ENCODE measurements at regions not wholly inside any gene's neighbourhood (a gene's known extent, or its start where the extent isn't known, plus 50 kb on each side); places are given as distances from the start of the nearest gene placed in this dataset.

DNA sequence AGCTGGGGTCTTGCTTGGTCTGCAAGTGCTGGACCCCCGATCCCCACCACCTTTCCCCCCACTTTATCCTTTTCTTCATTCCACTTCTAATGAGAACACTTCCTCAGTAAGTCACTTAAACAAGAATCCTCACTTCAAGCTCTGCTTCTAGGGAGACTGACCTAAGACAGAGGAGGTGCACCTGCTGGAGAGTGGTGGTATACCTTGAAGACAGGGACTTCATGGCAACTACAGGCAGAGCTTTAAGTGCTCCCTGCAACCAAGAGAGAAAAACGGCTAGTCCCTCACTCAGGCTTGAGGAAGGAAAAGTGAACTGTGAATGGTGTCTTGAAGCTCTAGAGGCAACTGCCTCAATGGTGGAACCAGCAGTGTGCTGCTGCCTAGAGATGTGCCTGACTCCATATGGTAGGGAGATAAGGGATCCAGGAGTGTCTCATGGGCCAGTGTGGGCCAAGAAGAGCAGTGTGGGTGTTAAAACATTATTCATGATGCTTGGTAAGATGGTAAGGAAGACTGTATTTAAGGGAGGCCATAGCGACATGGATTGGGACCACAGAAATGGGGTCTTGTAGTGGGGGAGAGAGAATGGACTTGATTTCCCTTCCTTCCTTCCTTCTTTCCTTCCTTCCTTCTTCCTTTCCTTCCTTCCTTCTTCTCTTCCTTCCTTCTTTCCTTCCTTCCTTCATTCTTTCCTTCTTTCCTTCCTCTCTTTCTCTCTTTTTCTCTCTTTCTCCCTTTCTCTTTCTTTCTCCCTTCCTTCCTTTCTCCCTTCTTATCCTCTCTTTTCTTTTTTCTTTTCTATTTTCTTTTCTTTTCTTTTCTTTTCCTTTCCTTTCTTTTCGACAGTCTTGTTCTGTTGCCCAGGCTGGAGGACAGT lies 96.2 kb upstream of the NAP1L1 start:
- WGBS (ENCODE audit: low lambda C conversion rate): 4% methylated on average over 4 of the region's 4 CpGs
- ATAC-seq: peak; percentile 52; the same call in 2 of the 3 replicates
- H3K79me2 ChIP-seq (ENCODE audit: insufficient read depth, low read length): no peaks in the 10 kb centered on the region
- POLR2A ChIA-PET: no interaction called here
- no peak overlapping the region for H3K4me3 ChIP-seq (replicated peaks in 1 of 3; ENCODE audit: insufficient read depth in 1 of 3, low read depth in 2 of 3, low read length in 3 of 3)
- no peak for DNase-seq (ENCODE audit: low spot score)
- H3K9me3 ChIP-seq (ENCODE audit: low read length): no peaks in the 10 kb centered on the region
- H3K4me2 ChIP-seq (ENCODE audit: low read depth, low read length): no peak overlapping the region
- no peaks in the 10 kb centered on the region for H3K4me1 ChIP-seq (ENCODE audit: insufficient read depth, low read length)
- H3K36me3 ChIP-seq (replicated peaks in 1 of 2; ENCODE audit: control insufficient read depth in 1 of 2, insufficient read depth in 2 of 2, low read length in 2 of 2): no peaks in the 10 kb centered on the region
- no peak for FAIRE-seq
- in situ Hi-C loops (cut with HindIII; ENCODE audit: extremely low pct_ligation_motif_present, low pct_unique_long_range_greater_than_20kb): no loop called here
- no peak overlapping the region for H2AFZ ChIP-seq (ENCODE audit: low read length)
- intact Hi-C loops (cut with micrococcal nuclease; ENCODE audit: unreplicated experiment): no loop called here
- BruUV-seq (replicated peaks): no TSS peak
- no peak overlapping the region for H3K27ac ChIP-seq (ENCODE audit: extremely low read length, insufficient read depth, low read length)
- no peaks in the 10 kb centered on the region for H4K20me1 ChIP-seq (ENCODE audit: insufficient read depth, low read length)
- no peak overlapping the region for H3K9ac ChIP-seq (ENCODE audit: insufficient read depth, low read depth, low read length)
- H3K27me3 ChIP-seq (ENCODE audit: control insufficient read depth in 1 of 2, insufficient read depth in 2 of 2, low read length in 2 of 2): peaks cover 0 to 13% of the 10 kb centered on the region in 2 experiments; a peak in 2 of 5 replicates
- CTCF ChIA-PET (ENCODE audit: low intra/inter-chr PET ratio, low total read pairs): no interaction called here
- TF ChIP-seq ZNF7 (CRISPR knock-in tag; IDR thresholded peaks at IDR 0.05) (no peak), PRMT3 (CRISPR knock-in tag; IDR thresholded peaks at IDR 0.05; ENCODE audit: borderline replicate concordance, low read depth) (no peak), ZNF34 (CRISPR knock-in tag; IDR thresholded peaks at IDR 0.05; ENCODE audit: borderline replicate concordance) (no peak), ZSCAN20 (CRISPR knock-in tag; IDR thresholded peaks at IDR 0.05; ENCODE audit: borderline replicate concordance) (no peak), GLI4 (CRISPR knock-in tag; IDR thresholded peaks at IDR 0.05; ENCODE audit: borderline replicate concordance) (no peak), ZNF292 (CRISPR knock-in tag; IDR thresholded peaks at IDR 0.05; ENCODE audit: borderline replicate concordance, low read depth) (no peak), IRX3 (CRISPR knock-in tag; IDR thresholded peaks at IDR 0.05; ENCODE audit: borderline replicate concordance, low read depth) (no peak), ZNF839 (CRISPR knock-in tag; IDR thresholded peaks at IDR 0.05; ENCODE audit: borderline replicate concordance) (no peak), NFKB2 (CRISPR knock-in tag; IDR thresholded peaks at IDR 0.05; ENCODE audit: borderline replicate concordance) (no peak), U2AF1 (optimal IDR thresholded peaks at IDR 0.05; ENCODE audit: low read depth, low read length) (no peak), SKI (IDR thresholded peaks at IDR 0.05; ENCODE audit: partially characterized antibody) (no peak), ZBTB8A (CRISPR knock-in tag; IDR thresholded peaks at IDR 0.05; ENCODE audit: borderline replicate concordance, low read depth) (no peak), PPARG (CRISPR knock-in tag; conservative IDR thresholded peaks at IDR 0.05) (no peak)
- TF ChIP-seq, protein P1, sequence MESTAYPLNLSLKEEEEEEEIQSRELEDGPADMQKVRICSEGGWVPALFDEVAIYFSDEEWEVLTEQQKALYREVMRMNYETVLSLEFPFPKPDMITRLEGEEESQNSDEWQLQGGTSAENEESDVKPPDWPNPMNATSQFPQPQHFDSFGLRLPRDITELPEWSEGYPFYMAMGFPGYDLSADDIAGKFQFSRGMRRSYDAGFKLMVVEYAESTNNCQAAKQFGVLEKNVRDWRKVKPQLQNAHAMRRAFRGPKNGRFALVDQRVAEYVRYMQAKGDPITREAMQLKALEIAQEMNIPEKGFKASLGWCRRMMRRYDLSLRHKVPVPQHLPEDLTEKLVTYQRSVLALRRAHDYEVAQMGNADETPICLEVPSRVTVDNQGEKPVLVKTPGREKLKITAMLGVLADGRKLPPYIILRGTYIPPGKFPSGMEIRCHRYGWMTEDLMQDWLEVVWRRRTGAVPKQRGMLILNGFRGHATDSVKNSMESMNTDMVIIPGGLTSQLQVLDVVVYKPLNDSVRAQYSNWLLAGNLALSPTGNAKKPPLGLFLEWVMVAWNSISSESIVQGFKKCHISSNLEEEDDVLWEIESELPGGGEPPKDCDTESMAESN (CRISPR knock-in tag; conservative IDR thresholded peaks at IDR 0.05): no peak
- TF ChIP-seq, protein P2, sequence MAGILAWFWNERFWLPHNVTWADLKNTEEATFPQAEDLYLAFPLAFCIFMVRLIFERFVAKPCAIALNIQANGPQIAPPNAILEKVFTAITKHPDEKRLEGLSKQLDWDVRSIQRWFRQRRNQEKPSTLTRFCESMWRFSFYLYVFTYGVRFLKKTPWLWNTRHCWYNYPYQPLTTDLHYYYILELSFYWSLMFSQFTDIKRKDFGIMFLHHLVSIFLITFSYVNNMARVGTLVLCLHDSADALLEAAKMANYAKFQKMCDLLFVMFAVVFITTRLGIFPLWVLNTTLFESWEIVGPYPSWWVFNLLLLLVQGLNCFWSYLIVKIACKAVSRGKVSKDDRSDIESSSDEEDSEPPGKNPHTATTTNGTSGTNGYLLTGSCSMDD (CRISPR knock-in tag; IDR thresholded peaks at IDR 0.05): no peak
- TF ChIP-seq, protein P3, sequence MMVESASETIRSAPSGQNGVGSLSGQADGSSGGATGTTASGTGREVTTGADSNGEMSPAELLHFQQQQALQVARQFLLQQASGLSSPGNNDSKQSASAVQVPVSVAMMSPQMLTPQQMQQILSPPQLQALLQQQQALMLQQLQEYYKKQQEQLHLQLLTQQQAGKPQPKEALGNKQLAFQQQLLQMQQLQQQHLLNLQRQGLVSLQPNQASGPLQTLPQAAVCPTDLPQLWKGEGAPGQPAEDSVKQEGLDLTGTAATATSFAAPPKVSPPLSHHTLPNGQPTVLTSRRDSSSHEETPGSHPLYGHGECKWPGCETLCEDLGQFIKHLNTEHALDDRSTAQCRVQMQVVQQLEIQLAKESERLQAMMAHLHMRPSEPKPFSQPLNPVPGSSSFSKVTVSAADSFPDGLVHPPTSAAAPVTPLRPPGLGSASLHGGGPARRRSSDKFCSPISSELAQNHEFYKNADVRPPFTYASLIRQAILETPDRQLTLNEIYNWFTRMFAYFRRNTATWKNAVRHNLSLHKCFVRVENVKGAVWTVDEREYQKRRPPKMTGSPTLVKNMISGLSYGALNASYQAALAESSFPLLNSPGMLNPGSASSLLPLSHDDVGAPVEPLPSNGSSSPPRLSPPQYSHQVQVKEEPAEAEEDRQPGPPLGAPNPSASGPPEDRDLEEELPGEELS (CRISPR knock-in tag; IDR thresholded peaks at IDR 0.05): no peak
- TF ChIP-seq, protein P4, sequence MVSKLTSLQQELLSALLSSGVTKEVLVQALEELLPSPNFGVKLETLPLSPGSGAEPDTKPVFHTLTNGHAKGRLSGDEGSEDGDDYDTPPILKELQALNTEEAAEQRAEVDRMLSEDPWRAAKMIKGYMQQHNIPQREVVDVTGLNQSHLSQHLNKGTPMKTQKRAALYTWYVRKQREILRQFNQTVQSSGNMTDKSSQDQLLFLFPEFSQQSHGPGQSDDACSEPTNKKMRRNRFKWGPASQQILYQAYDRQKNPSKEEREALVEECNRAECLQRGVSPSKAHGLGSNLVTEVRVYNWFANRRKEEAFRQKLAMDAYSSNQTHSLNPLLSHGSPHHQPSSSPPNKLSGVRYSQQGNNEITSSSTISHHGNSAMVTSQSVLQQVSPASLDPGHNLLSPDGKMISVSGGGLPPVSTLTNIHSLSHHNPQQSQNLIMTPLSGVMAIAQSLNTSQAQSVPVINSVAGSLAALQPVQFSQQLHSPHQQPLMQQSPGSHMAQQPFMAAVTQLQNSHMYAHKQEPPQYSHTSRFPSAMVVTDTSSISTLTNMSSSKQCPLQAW (CRISPR knock-in tag; IDR thresholded peaks at IDR 0.05): no peak
